GM21825 (cell line): ENCODE measurements at regions not wholly inside any gene's neighbourhood (a gene's known extent, or its start where the extent isn't known, plus 50 kb on each side); places are given as distances from the start of the nearest gene placed in this dataset.

Experiments
- ATAC-seq: cut with Tn5 transposase; IDR thresholded peaks from one replicate; pipeline ENCODE4 v1.9.1; 2021; ENCODE audit warnings: mild to moderate bottlenecking, moderate library complexity; ENCODE audit not compliant: unreplicated experiment

DNA sequence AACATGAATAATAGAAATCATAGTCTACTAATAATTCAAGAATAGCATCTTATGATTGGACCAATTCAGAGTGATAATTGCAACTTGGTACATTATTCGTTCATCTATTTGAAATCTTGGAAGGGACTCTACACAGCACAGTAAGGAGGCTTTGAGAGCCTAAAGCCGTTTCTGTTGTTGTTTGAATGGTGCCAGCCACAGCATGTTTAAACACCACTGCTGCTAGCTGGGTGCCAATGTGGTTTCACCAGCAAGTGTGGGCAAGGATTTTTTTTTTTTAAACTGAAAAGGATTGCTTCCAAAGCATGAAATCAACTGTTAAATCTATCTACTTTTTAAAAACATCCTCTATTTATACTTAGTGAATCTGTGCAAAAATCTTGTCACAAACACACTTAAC, 253.9 kb upstream of the MAP3K1 start:
- no peak for ATAC-seq

GRCh38 chr5:56558131-56558745, 257.1 kb upstream of the MAP3K1 start:
- no peak for ATAC-seq

- ATAC-seq, result no peak
Measured at GRCh38 chr5:56557198-56557597, 258.2 kb upstream of the MAP3K1 start.

- no peak for ATAC-seq
Measured at GRCh38 chr5:56552612-56553268, 262.6 kb upstream of the MAP3K1 start.

- no peak for ATAC-seq
Measured at GRCh38 chr5:56550227-56550626, 265.1 kb upstream of the MAP3K1 start.

DNA sequence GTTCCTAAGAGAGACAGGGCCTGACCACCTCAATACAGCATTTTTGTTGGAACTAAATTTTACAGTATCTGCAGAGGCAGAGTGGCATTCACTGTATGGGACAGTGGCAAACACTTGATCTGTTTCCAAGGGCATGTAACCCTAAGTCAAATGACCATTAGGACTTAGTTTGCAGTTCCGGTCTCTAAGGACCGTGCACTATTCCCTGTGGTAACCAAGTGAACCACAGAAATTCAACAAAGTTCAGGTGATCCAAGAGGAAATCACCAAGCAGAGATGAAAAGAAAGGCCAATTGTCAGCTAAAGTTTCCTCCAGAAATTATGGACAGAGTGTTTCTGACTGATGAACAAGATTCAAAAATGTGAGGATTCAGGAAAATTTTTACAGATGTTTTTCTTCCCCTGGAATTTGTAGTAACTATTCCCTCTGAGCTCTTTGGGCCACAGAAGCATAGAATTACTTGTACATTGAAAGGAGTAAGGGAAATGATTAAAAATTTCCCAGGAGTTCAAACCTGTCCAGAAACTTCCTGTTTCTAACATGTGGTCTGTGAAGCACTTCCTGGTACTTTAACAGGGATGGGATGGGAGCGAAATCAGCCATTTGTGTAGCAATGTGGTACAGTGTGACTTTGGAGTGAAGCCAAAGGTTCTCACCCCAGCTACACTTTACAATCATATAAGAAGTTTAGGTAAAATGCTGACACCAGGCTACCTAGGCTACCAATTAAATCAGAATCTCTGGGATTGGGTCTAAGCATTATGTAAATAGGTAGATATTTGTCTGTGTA, 266.1 kb upstream of the MAP3K1 start:
- ATAC-seq, result no peak

GRCh38 chr5:56545016-56545415, 270.3 kb upstream of the MAP3K1 start:
- ATAC-seq, result no peak

DNA sequence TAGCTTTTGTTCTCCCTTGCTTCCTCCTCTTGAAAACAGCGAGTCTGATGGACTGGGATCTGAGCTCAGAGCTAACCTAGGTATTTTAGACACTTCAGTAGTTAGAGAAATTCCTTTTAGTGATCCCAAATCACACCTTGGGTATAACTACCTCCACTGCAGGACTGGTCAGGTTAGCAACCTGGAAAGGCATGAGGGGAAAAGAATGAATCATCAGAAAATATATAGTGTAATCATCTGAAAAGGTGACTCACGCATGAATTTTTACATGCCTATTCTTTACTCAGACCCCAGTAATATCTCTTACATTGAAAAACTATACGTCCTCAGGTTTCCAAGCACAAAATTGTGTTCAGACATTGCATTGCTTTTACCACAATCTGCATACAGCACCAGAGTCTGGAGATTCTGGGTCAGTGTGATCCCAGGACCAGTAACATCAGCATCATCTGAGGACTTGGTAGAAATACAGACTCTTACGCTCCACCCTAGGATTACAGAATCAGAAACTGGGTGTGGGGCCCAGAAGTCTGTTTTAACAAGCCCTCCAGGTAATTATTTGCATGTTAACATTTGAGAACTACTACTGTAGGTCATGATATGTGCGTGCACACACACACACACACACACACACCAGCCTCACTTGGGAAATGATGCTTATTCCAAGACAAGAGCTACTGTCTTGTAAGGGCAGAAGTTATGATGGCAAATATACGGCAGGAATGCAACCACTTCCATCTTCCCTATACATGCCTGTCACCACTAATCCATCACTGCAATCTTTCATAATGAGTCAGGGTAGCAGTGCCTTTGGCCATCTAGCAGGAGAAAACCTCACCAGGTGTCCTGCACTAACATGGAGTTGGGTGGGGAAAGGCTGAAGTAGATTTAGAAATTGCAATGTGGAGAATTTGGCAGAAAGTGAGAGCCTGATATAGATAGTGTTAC, 271.6 kb upstream of the MAP3K1 start:
- no peak for ATAC-seq

- ATAC-seq, result no peak
Measured at GRCh38 chr5:56540266-56540665, 275.1 kb upstream of the MAP3K1 start.

GRCh38 chr5:56538580-56538979, 276.8 kb upstream of the MAP3K1 start:
- ATAC-seq, result no peak

DNA sequence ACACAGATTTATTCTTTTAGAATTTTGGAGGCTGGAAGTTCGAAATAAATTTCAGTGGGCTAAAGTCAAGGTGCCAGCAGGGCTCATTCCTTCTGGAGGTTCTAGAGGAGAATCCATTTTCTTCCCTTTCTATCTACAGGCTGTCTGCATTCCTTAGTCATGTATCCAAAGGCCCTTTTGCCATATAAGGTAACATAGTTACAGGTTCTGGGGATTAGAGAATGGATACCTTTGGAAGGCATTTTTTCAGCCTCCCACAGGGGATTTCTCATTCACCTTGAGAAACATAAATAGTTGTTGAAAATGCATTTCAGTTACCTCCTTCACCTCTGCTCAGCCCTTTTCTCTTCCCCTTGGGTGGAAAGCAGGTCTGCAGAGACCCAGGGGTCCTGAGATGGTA, 280.0 kb upstream of the MAP3K1 start:
- no peak for ATAC-seq

DNA sequence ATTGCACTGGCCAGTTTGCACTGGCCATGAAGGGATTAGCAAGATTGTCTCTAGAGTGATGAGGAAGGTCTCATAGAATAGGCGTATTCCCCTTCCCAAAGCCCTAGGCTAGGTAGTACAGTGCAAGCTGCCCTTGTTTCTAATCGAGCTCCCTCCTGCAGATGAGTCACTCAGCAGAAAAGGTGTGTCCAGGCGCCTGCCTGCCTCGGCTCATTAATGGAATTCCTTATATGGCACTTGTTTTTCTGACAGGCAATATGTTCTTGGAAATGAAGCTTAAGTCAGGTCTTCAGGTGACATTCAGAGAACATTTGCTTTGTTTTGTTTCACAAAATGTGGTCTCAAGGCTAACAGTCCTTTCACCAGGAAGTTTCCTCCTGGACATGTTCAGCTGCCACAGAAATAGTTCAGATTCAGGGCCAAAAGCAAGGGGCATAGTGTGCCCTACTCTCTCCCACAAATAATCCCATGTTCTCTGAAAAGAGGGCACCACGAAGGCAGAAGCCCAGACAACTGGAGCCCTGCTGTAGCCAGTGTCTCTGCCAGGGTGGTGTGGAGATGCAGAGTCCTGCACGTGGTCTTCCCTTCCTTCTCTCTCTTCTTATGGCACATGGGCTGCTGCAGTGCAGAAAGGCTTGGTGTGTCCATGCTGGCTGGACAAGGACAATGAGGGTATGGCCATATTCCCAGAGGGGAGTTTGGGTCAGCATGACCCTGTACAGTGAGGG, 281.1 kb upstream of the MAP3K1 start:
- no peak for ATAC-seq

- ATAC-seq, result no peak
Measured at GRCh38 chr5:56532466-56532865, 282.9 kb upstream of the MAP3K1 start.

GRCh38 chr5:56530626-56531138, 284.7 kb upstream of the MAP3K1 start:
- no peak for ATAC-seq

GRCh38 chr5:56529666-56530430, 285.5 kb upstream of the MAP3K1 start:
- ATAC-seq, result no peak

DNA sequence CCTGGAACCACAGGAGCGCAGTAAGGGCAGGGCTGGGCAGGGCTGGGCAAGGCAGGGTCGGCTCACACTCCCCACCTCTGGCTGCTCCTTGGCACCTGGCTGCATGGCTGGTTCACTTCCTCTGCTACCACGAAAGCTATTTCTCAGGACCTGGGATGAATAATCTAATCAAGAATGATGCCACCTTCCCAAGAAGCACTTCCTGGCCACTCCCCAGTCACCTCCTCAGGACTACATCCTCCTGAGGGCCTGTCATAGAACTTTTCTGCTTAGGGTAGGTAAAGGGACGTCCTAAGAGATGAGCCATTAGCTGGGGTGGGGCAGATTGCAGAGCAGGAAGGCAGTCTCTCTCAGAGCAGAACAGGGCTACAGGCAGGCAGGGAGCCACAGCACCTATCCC, 288.2 kb upstream of the MAP3K1 start:
- no peak for ATAC-seq

- ATAC-seq, result no peak
Measured at GRCh38 chr5:56525113-56525512, 290.2 kb upstream of the MAP3K1 start.

DNA sequence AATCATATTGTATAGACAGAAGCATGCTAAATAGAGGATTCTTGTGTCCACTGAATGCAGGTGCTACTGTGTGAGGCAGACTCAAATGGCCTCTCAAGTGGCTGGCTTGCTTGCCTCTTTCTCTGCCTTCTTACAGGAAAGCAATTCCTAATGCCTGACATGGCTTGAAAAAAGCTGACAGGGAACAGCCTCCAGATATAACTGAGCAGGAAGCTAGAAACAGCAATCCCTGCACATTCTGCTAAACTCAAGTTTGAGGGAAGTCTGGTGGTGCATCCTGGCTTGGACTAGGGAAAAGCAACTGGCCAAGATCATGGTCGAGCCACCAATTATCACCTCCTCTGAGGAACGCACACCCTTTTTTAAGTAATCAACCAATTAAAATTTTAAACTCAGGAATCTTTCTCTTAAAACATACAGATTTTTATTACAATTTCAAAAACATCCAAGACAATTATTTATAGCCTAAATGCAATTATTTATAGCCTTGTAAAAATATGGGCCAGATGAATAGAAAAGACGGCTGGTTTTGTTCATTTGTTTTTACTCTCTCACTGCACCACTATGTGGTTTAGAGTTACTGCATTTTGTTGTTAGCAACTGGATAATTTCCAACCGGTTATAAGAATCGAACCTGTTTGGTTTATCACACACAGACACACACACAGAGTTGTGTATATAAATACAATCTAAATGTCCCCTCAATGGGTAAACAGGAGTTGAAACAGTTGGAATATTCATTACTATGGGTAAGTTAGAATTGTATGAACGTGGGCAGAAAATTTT, 290.9 kb upstream of the ANKRD55 start:
- ATAC-seq, result no peak

- ATAC-seq, result no peak
Measured at GRCh38 chr5:56522960-56523359, 289.8 kb upstream of the ANKRD55 start.
